GM23338 (cell line): ENCODE measurements at regions not wholly inside any gene's neighbourhood (a gene's known extent, or its start where the extent isn't known, plus 50 kb on each side); places are given as distances from the start of the nearest gene placed in this dataset.

Experiments
- ATAC-seq: fragments of 200-7000 bp; cut with Tn5 transposase; 3 replicates; pipeline ENCODE4 v1.9.1; 2020
- DNase-seq: peaks from one replicate; pipeline ENCODE4 v3.0.0-alpha.2; 2015; ENCODE audit warnings: low spot score
- H2AFZ ChIP-seq: fragments of 200-600 bp; sonication (generic); 2 replicates; pipeline ENCODE4 v1.8.0; 2016; ENCODE audit warnings: antibody characterized with exemption, mild to moderate bottlenecking, moderate library complexity
- H3F3A ChIP-seq: fragments of 200-600 bp; sonication (generic); replicated peaks from 2 replicates; pipeline ENCODE4 v1.8.0; 2017; ENCODE audit warnings: antibody characterized with exemption, mixed run types, low read depth
- H3K27ac ChIP-seq: fragments of 200-600 bp; sonication (generic); 2 replicates; pipeline ENCODE4 v1.6.1; 2016; ENCODE audit warnings: low read depth
- H3K27me3 ChIP-seq: fragments of 200-600 bp; sonication (generic); 2 replicates; pipeline ENCODE4 v1.8.0; 2016; ENCODE audit warnings: mild to moderate bottlenecking, mixed run types, moderate library complexity; ENCODE audit not compliant: insufficient read depth
- H3K36me3 ChIP-seq: fragments of 200-600 bp; sonication (generic); 2 replicates; pipeline ENCODE4 v1.8.0; 2016; ENCODE audit warnings: mild to moderate bottlenecking; ENCODE audit not compliant: insufficient read depth
- H3K4me1 ChIP-seq: fragments of 200-600 bp; sonication (generic); 2 replicates; pipeline ENCODE4 v1.8.0; 2016; ENCODE audit warnings: mild to moderate bottlenecking, moderate library complexity; ENCODE audit not compliant: insufficient read depth
- H3K4me2 ChIP-seq: fragments of 200-600 bp; sonication (generic); 2 replicates; pipeline ENCODE4 v1.7.1; 2017; ENCODE audit warnings: mixed run types
- H3K4me3 ChIP-seq: fragments of 200-600 bp; sonication (generic); 2 replicates; pipeline ENCODE4 v1.6.1; 2016; ENCODE audit warnings: mixed run types
- H3K79me2 ChIP-seq: fragments of 200-600 bp; sonication (generic); replicated peaks from 2 replicates; pipeline ENCODE4 v1.8.0; 2017; ENCODE audit warnings: mild to moderate bottlenecking; ENCODE audit not compliant: insufficient read depth
- H3K9me2 ChIP-seq: fragments of 200-600 bp; sonication (generic); 2 replicates; pipeline ENCODE4 v1.8.0; 2017; ENCODE audit not compliant: insufficient read depth
- H4K20me1 ChIP-seq: fragments of 200-600 bp; sonication (generic); replicated peaks from 2 replicates; pipeline ENCODE4 v1.8.0; 2017; ENCODE audit warnings: mild to moderate bottlenecking; ENCODE audit not compliant: insufficient read depth
- H3K27ac Mint-ChIP-seq: 2 replicates; pipeline ENCODE4 v1.8.0; 2020; ENCODE audit warnings: inconsistent platforms, mild to moderate bottlenecking, moderate library complexity, mixed read lengths
- H3K27me3 Mint-ChIP-seq: 3 replicates; pipeline ENCODE4 v1.8.0; 2022; ENCODE audit warnings: low read depth, mild to moderate bottlenecking, moderate library complexity, mixed read lengths, inconsistent platforms; ENCODE audit not compliant: insufficient read depth, poor library complexity
- H3K36me3 Mint-ChIP-seq: 3 replicates; pipeline ENCODE4 v1.8.0; 2021; ENCODE audit warnings: low read depth, mild to moderate bottlenecking, inconsistent platforms, moderate library complexity, mixed read lengths
- H3K4me1 Mint-ChIP-seq: 3 replicates; pipeline ENCODE4 v1.8.0; 2020; ENCODE audit warnings: mild to moderate bottlenecking, inconsistent platforms, mixed read lengths
- H3K4me3 Mint-ChIP-seq: 3 replicates; pipeline ENCODE4 v1.8.0; 2021; ENCODE audit warnings: moderate library complexity, mild to moderate bottlenecking, inconsistent platforms, mixed read lengths
- H3K9me3 Mint-ChIP-seq: 3 replicates; pipeline ENCODE4 v1.8.0; 2020; ENCODE audit warnings: moderate library complexity, mild to moderate bottlenecking, inconsistent platforms, mixed read lengths
- CREB1 ChIP-seq: fragments of 250-450 bp; sonication (Bioruptor Pico); IDR thresholded peaks from 2 replicates; pipeline ENCODE4 v1.5.0; 2020; ENCODE audit warnings: low read depth, mild to moderate bottlenecking, moderate library complexity
- CTCF ChIP-seq, 2 experiments: fragments of 200-600 bp in 1 of 2; sonication (generic) in 1 of 2; conservative IDR thresholded peaks; 2 replicates each; pipeline versions ENCODE4 v1.5.1 to v1.6.1; 2016 to 2017; ENCODE audit warnings: antibody characterized with exemption in 2 of 2, low read depth in 2 of 2, mild to moderate bottlenecking in 2 of 2, moderate library complexity in 1 of 2
- ETS1 ChIP-seq: IDR thresholded peaks from 2 replicates; pipeline ENCODE4 v1.6.1; 2016; ENCODE audit warnings: antibody characterized with exemption
- EZH2 ChIP-seq: fragments of 200-600 bp; sonication (generic); IDR thresholded peaks from one replicate; pipeline ENCODE4 v1.8.0; 2017; ENCODE audit warnings: antibody characterized with exemption, mild to moderate bottlenecking, low read depth; ENCODE audit not compliant: unreplicated experiment
- EZH2phosphoT487 ChIP-seq: fragments of 200-600 bp; sonication (generic); IDR thresholded peaks from one replicate; pipeline ENCODE4 v1.8.1; 2018; ENCODE audit warnings: antibody characterized with exemption; ENCODE audit not compliant: unreplicated experiment
- JUNB ChIP-seq: IDR thresholded peaks from one replicate; pipeline ENCODE4 v1.6.1; 2016; ENCODE audit warnings: antibody characterized with exemption; ENCODE audit not compliant: unreplicated experiment
- NANOG ChIP-seq: IDR thresholded peaks from 2 replicates; pipeline ENCODE4 v1.6.1; 2016; ENCODE audit warnings: antibody characterized with exemption, borderline replicate concordance
- POLR2AphosphoS5 ChIP-seq: IDR thresholded peaks from 2 replicates; pipeline ENCODE4 v1.6.1; 2016; ENCODE audit warnings: antibody characterized with exemption, low read depth
- REST ChIP-seq: IDR thresholded peaks from one replicate; pipeline ENCODE4 v1.6.1; 2018; ENCODE audit warnings: antibody characterized with exemption; ENCODE audit not compliant: unreplicated experiment
- STAT1 ChIP-seq: IDR thresholded peaks from one replicate; pipeline ENCODE4 v1.6.1; 2016; ENCODE audit warnings: antibody characterized with exemption; ENCODE audit not compliant: unreplicated experiment
- ZNF114 ChIP-seq: fragments of 250-450 bp; sonication (Bioruptor Pico); IDR thresholded peaks from 2 replicates; pipeline ENCODE4 v1.5.0; 2020; ENCODE audit warnings: mild to moderate bottlenecking, moderate library complexity
- ZNF331 ChIP-seq: fragments of 250-450 bp; sonication (Bioruptor Pico); IDR thresholded peaks from 2 replicates; pipeline ENCODE4 v1.5.0; 2020; ENCODE audit warnings: low read depth, mild to moderate bottlenecking, moderate library complexity
- ZNF462 ChIP-seq: fragments of 250-450 bp; sonication (Bioruptor Pico); IDR thresholded peaks from 2 replicates; pipeline ENCODE4 v1.5.0; 2020; ENCODE audit warnings: mild to moderate bottlenecking, moderate library complexity

GRCh38 chr9:135173066-135173465 is 85.6 kb downstream of the OLFM1 start:
- ATAC-seq: no peak
- no peak overlapping the region for H3K4me3 ChIP-seq
- H3K9me2 ChIP-seq: no peaks in the 10 kb centered on the region
- H3K4me1 ChIP-seq: no peaks in the 10 kb centered on the region
- TF ChIP-seq CTCF (conservative IDR thresholded peaks at IDR 0.05; ENCODE audit: low read depth in 2 of 2): no peak
- no peak for TF ChIP-seq ETS1
- no peak for TF ChIP-seq EZH2phosphoT487
- TF ChIP-seq CREB1 (CRISPR knock-in tag): no peak
- no peak for TF ChIP-seq ZNF462 (CRISPR knock-in tag)
- no peak for TF ChIP-seq ZNF114
- no peak for TF ChIP-seq REST
- no peak for TF ChIP-seq ZNF331 (CRISPR knock-in tag)
- TF ChIP-seq NANOG: no peak
- TF ChIP-seq STAT1: no peak
- no peak for TF ChIP-seq JUNB
- TF ChIP-seq EZH2: no peak
- no peak for TF ChIP-seq POLR2AphosphoS5
- H4K20me1 ChIP-seq: no peaks in the 10 kb centered on the region
- no peak for DNase-seq
- Mint-ChIP-seq H3K4me1 (no peaks in the 10 kb centered on the region), H3K9me3 (peaks cover 7% of the 10 kb centered on the region; the same call in 1 of the 3 replicates), H3K27me3 (peaks cover 4% of the 10 kb centered on the region), H3K36me3 (no peaks in the 10 kb centered on the region), H3K4me3 (no peak overlapping the region), H3K27ac (no peak overlapping the region)
- no peaks in the 10 kb centered on the region for H3K79me2 ChIP-seq
- H2AFZ ChIP-seq: no peak overlapping the region
- H3K4me2 ChIP-seq: no peak overlapping the region
- no peak overlapping the region for H3K27ac ChIP-seq
- no peaks in the 10 kb centered on the region for H3F3A ChIP-seq
- no peaks in the 10 kb centered on the region for H3K27me3 ChIP-seq
- H3K36me3 ChIP-seq: no peaks in the 10 kb centered on the region
